ENCODE measurements at regions not wholly inside any gene's neighbourhood (a gene's known extent, or its start where the extent isn't known, plus 50 kb on each side); places are given as distances from the start of the nearest gene placed in this dataset.

- TF ChIP-seq CTCF (IDR thresholded peaks at IDR 0.05) (no peak), POLR2A (IDR thresholded peaks at IDR 0.05) (no peak)
Measured at GRCh38 chr1:188425687-188426086, 1596.9 kb downstream of the PLA2G4A start.
